Activated CD4-positive, CD25-positive, alpha-beta regulatory T cell treated with anti-CD3 and anti-CD28 coated beads, Interleukin-2, amount 50 U/mL, for 24 hours (primary cell): ENCODE measurements at regions not wholly inside any gene's neighbourhood (a gene's known extent, or its start where the extent isn't known, plus 50 kb on each side); places are given as distances from the start of the nearest gene placed in this dataset.
"Not testable (repeated sequence)": the region's sequence is repeated elsewhere in the genome, so short reads cannot be mapped to it uniquely, and the experiment has no call there.

Source experiments
- ATAC-seq, 2 donors: fragments of 150-1000 bp; cut with Tn5 transposase; one replicate each; pipeline ENCODE4 v1.10.0; 2021; ENCODE audit warnings: mild to moderate bottlenecking in 1 of 2, moderate library complexity in 1 of 2

DNA sequence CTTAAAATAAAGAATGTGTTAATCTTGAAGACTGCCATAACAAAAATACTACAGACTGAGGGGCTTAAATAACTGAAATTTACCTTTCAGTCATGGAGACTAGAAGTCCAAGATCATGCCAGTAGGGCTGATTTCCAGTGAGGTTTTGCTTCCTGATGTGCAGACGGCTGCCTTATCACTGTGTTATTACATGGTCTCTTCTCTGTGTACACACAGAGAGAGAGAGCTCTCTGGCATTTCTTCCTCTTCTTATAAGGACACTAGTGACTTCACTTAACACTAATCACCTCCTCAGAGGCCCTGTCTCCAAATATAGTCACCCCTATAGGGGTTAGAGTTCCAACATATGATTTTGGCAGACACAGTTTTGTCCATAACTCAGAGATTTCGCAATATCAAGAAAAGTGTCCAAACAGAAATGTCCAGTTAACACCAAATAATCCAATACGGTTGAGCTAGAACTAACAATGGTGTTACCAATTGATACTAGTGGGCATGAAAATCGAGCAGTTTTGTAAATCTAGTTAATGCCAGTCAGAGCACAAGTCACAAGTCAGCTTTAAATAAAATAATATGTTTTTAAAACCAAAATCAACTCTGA, 399.8 kb downstream of the ADCYAP1 start:
- no peak for ATAC-seq

- ATAC-seq: no peak
These were observed 402.0 kb downstream of the ADCYAP1 start for GRCh38 chr18:1306641-1307040.

GRCh38 chr18:1308686-1309085, 404.0 kb downstream of the ADCYAP1 start:
- ATAC-seq: no peak

DNA sequence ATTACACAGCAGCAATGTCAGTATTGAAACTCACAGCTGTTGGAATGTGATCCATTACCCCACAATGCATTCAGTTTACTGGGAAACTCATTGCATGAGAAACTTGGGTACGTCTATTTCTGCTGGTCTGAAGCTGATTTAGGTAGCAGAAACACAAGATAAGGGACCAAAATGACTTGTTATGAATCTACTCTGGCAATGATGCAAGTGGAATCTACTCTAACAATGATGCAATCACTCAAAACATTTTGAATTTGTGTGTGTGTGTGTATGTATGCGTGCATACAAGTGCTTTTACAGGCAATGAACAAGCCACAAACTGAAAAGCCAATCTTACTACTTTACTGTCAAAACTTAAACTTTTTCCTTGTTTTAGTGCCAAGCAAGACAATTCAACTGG, 406.7 kb downstream of the ADCYAP1 start:
- ATAC-seq: no peak

DNA sequence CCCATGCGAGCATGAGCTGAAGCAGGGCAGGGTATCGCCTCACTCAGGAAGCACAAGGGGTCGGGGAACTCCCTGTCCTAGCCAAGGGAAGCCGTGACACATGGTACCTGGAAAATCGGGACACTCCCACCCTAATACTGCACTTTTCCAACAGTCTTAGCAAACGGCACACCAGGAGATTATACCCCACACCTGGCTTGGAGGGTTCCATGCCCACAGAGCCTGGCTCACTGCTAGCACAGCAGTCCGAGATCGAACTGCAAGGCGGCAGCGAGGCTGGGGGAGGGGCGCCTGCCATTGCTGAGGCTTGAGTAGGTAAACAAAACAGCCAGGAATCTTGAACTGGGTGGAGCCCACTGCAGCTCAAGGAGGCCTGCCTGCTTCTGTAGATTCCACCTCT, 430.7 kb downstream of the ADCYAP1 start:
- ATAC-seq: not testable (repeated sequence)

DNA sequence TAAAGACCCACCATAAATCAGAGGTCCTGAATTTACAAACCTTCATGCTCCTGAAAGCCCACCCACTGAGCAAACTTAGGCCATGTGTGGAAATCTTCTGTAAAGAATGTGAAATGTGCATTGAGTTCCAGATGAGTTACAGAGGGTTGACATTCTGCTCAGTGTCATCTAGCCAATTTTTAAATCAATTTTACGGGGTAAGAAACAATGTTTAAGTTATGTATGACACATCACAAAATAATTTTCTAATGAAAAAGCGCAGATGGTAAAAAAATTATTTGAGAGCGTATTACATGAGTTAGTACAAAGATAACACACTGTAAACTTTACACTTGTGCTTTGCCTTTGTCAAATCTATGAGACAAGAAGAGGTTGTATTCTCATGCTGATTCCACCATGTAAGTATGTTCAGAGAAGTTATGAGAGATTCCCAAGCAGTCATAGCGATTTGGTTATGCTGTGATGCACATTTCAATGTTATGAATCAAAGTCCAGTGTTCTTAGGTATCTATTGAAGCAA, 446.3 kb downstream of the ADCYAP1 start:
- ATAC-seq: no peak

- ATAC-seq: no peak
These were observed 448.4 kb downstream of the ADCYAP1 start for GRCh38 chr18:1353025-1353424.

GRCh38 chr18:1357724-1358123, 453.1 kb downstream of the ADCYAP1 start:
- ATAC-seq: no peak

DNA sequence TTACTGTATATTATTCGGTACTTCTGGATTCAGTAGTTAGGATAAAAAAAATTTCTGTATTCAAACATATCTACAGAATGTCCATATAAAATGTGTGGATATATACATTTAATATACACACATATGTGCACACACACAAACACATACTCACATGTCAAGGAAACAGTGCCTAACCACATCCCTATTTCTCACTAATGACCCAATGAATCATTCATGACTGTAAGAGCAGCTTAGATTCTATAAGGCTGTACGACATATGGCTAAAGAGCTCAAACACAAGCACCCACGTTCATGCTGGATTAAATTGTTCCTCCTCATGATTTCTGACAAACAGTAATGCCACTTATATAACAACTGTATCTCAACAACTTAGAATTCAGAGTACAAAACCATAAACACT, 457.3 kb downstream of the ADCYAP1 start:
- no peak for ATAC-seq

- ATAC-seq: no peak
These were observed 465.9 kb downstream of the ADCYAP1 start for GRCh38 chr18:1370552-1370951.

DNA sequence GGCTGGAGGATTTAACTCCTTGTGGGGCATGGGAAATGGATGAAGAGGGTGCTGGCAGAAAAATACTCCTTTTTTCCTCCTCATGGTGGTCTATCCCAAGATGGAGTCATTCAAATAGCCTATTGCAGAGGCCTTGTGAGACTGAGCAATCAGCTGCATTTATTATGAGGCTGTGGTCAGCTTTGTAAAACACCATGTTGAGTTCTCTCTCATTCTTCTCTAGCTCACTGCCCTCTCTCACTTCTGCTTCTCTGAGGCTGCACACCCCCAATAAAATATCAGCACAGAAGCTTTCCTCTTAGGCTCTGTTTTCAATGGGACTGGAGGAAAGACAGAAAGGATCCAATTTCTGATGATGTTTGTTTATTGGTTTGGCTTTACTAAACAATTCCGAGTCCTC, 467.1 kb downstream of the ADCYAP1 start:
- ATAC-seq: no peak

GRCh38 chr18:1383465-1383864, 478.8 kb downstream of the ADCYAP1 start:
- ATAC-seq: no peak

DNA sequence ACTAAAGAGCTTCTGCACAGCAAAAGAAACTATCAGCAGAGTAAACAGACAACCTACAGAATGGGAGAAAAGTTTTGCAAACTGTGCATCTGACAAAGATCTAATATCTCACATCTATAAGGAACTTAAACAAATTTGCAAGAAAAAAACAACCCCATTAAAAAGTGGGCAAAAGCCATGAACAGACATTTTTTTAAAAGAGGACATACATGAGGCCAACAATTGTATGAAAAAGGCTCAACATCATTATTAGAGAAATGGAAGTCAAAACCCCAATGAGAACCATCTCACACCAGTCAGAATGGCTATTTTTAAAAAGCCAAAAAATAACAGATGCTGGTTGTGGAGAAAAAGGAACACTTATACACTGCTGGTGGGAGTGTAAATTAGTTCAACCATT, 483.8 kb downstream of the ADCYAP1 start:
- ATAC-seq: not testable (repeated sequence)

GRCh38 chr18:1392046-1392445, 487.4 kb downstream of the ADCYAP1 start:
- ATAC-seq: no peak

DNA sequence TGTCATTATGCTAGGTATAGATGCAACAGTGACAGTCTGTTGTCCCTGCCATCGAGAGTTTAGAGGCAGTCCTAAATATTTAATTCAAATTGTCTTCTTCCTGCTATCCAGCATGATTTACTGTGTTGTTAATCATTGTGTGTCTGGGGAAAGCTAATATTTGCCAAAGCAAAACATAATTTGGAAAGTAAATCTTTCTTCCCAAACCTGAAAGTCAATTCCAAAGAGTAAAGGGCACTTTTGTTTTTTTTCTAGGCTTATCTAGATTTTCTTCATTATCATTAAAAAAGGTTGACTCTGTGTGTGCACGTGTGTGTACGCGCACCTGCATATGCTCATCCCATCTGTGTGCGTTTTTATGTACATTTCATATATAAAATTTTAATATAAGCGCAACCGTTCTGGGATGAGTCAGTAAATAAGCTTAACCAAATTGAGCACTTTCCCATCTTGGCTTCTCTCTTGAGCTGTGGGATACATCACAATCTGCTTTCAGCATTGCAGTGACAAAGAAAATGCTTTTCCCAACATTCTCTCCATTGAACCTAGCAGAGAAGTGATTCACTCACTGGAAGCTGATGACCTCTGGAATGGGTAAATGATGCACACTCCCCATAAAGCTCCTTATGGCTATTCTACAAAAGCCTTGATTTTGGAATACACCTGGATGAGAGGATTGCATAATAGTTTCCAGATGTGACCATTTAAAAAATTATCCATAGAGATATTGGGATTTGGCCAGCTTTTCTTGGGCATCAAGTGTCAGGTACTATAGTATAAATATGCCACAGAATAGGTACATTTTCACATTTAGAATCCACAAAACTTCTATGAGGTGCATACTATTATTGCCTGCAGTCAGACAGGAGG, 488.4 kb downstream of the ADCYAP1 start:
- ATAC-seq: no peak

DNA sequence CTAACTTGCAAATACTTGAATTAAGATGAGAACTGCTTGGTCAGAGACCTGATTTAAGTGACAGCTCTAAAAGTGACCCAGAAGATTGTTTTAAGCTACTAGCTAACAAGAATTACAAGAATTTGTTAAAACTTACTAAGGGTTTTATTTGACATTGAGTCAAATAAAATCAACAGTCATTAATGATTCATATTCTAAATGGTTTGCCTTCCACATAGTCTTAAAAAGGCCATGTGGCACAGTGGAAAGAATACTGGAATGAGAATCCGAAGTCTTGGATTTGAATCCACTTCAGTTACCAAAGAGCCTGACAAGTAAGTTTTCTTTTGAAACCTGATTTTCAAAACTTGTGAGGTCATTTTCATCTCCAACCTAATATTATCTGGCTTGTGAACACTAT, 489.3 kb downstream of the ADCYAP1 start:
- no peak for ATAC-seq

- ATAC-seq: no peak
These were observed 489.8 kb downstream of the ADCYAP1 start for GRCh38 chr18:1394426-1394825.

GRCh38 chr18:1394966-1395365, 490.3 kb downstream of the ADCYAP1 start:
- no peak for ATAC-seq

- ATAC-seq: no peak
These were observed 503.7 kb downstream of the ADCYAP1 start for GRCh38 chr18:1408376-1408775.

GRCh38 chr18:1412655-1413322, 508.1 kb downstream of the ADCYAP1 start:
- no peak for ATAC-seq

- ATAC-seq: no peak
These were observed 508.6 kb downstream of the ADCYAP1 start for GRCh38 chr18:1413323-1413675.

GRCh38 chr18:1416074-1416473, 511.4 kb downstream of the ADCYAP1 start:
- no peak for ATAC-seq

DNA sequence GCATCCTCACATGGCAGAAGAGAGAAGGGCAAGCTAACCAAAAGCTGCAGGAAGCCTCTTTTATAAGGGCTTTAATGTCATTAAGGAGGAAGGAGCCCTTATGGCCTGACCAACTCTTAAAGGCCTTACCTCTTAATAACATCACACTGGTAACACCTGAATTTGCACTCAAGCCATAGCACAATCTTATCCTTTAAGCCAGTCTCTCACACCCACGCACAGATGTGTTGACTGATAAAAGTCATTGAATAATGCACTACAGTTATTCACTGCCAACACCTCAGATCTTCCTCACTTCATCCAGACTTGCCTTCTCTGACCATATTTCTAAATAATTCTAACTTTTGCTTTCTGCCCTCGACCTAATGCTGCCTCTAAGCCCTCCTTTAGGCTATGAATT, 516.8 kb downstream of the ADCYAP1 start:
- no peak for ATAC-seq

DNA sequence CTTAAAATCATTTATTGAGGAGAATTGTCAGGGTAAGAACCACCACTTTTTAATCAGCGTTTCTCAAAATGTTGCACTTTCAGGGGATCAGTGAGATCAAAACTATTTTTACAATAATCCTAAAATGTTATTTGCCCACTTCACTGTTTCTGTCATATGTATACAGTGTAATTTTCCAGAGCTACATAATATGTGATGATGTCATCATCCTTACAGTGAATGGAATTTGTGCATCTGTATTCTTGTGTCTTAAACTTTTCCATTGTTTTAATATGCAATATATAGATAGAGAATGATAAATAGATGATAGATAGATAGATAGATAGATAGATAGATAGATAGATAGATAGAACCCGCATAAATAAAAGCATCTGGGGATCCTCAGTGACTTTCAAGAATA, 518.0 kb downstream of the ADCYAP1 start:
- ATAC-seq: no peak
